ENCODE measurements at regions not wholly inside any gene's neighbourhood (a gene's known extent, or its start where the extent isn't known, plus 50 kb on each side); places are given as distances from the start of the nearest gene placed in this dataset.

GRCh38 chr2:185242462-185242861 lies 496.1 kb upstream of the FSIP2 start (continued):
- TF ChIP-seq ZNF532 (CRISPR knock-in tag; IDR thresholded peaks at IDR 0.05; ENCODE audit: borderline replicate concordance) (no peak), TEAD1 (CRISPR knock-in tag; IDR thresholded peaks at IDR 0.05) (no peak), HMGXB4 (CRISPR knock-in tag; IDR thresholded peaks at IDR 0.05) (no peak), SOX15 (CRISPR knock-in tag; IDR thresholded peaks at IDR 0.05) (no peak), NFATC4 (CRISPR knock-in tag; IDR thresholded peaks at IDR 0.05) (no peak), ATF3 (CRISPR knock-in tag; conservative IDR thresholded peaks at IDR 0.05) (no peak), MAX (CRISPR knock-in tag; IDR thresholded peaks at IDR 0.05) (no peak), SMAD4 (CRISPR knock-in tag; IDR thresholded peaks at IDR 0.05) (no peak), ZNF512 (CRISPR knock-in tag; IDR thresholded peaks at IDR 0.05; ENCODE audit: borderline replicate concordance) (no peak), ZNF423 (CRISPR knock-in tag; IDR thresholded peaks at IDR 0.05) (no peak), ZNF317 (CRISPR knock-in tag; IDR thresholded peaks at IDR 0.05; ENCODE audit: borderline replicate concordance, low read depth) (no peak), ESRRA (CRISPR knock-in tag; IDR thresholded peaks at IDR 0.05; ENCODE audit: borderline replicate concordance) (no peak)

GRCh38 chr2:185245216-185245615 lies 493.4 kb upstream of the FSIP2 start:
- no peak overlapping the region for H3K4me3 Mint-ChIP-seq
- H3K9me3 Mint-ChIP-seq: peaks cover 10% of the 10 kb centered on the region
- CTCF ChIA-PET: interaction anchor here (1.2 kb wide), 1 partner anchor 494 kb away, joined by 6 read pairs; the partner anchor contains the start of gene FSIP2
- H3K27ac Mint-ChIP-seq: no peak overlapping the region
- peaks cover 6% of the 10 kb centered on the region for H3K36me3 Mint-ChIP-seq
- no peaks in the 10 kb centered on the region for H3K27me3 Mint-ChIP-seq (ENCODE audit: low read depth)
- POLR2A ChIA-PET: no interaction called here
- ATAC-seq (no peak), DNase-seq (ENCODE audit: low spot score) (no peak)
- H3K4me1 Mint-ChIP-seq: 0 out of 2 replicates have a peak, but pooled peaks cover 3% of the 10 kb centered on the region
- no peak for TF ChIP-seq SMAD3 (CRISPR knock-in tag; IDR thresholded peaks at IDR 0.05; ENCODE audit: borderline replicate concordance)
- no peak for TF ChIP-seq ZMAT4 (CRISPR knock-in tag; IDR thresholded peaks at IDR 0.05)
- no peak for TF ChIP-seq OVOL2 (CRISPR knock-in tag; IDR thresholded peaks at IDR 0.05; ENCODE audit: borderline replicate concordance)
- TF ChIP-seq CBFB (CRISPR knock-in tag; IDR thresholded peaks at IDR 0.05; ENCODE audit: low read depth): no peak
- TF ChIP-seq ZNF138 (CRISPR knock-in tag; conservative IDR thresholded peaks at IDR 0.05): no peak
- TF ChIP-seq ARID4B (CRISPR knock-in tag; IDR thresholded peaks at IDR 0.05; ENCODE audit: borderline replicate concordance): no peak
- TF ChIP-seq ZNF416 (CRISPR knock-in tag; IDR thresholded peaks at IDR 0.05): no peak
- TF ChIP-seq ATF6 (CRISPR knock-in tag; IDR thresholded peaks at IDR 0.05): no peak
